ENCODE measurements at regions not wholly inside any gene's neighbourhood (a gene's known extent, or its start where the extent isn't known, plus 50 kb on each side); places are given as distances from the start of the nearest gene placed in this dataset.

- H3K4me1 ChIP-seq (ENCODE audit: control insufficient read depth, extremely low read depth, insufficient read depth, low read length) = no peaks in the 10 kb centered on the region
- no peaks in the 10 kb centered on the region for H4K20me1 ChIP-seq (replicated peaks; ENCODE audit: control insufficient read depth, extremely low read depth, insufficient read depth, low read length)
- dilution Hi-C loops (cut with MboI; ENCODE audit: extremely low pct_ligation_motif_present, low sequenced_read_pairs) (no loop called here), intact Hi-C loops (cut with micrococcal nuclease) (no loop called here)
- BruUV-seq (replicated peaks) = no TSS peak
- H3K27ac ChIP-seq (ENCODE audit: insufficient read depth, low read depth, low read length) = no peak overlapping the region
- no peak overlapping the region for H3K4me2 ChIP-seq (ENCODE audit: insufficient read depth, low read length)
- no peaks in the 10 kb centered on the region for H3K79me2 ChIP-seq (ENCODE audit: control insufficient read depth, insufficient read depth, low read length)
- no peak overlapping the region for H3K4me3 ChIP-seq (replicated peaks in 1 of 3; ENCODE audit: insufficient read depth in 1 of 3, low read depth in 1 of 3, low read length in 3 of 3)
- TF ChIP-seq POLR2AphosphoS5 (IDR thresholded peaks at IDR 0.05; ENCODE audit: insufficient read depth, low read depth, low read length) = no peak
- TF ChIP-seq FOS (IDR thresholded peaks at IDR 0.05; ENCODE audit: borderline replicate concordance, insufficient read depth, low read length) = no peak
- TF ChIP-seq MYC (IDR thresholded peaks at IDR 0.05; ENCODE audit: low read depth, low read length) = no peak
- TF ChIP-seq JUN (IDR thresholded peaks at IDR 0.05; ENCODE audit: borderline replicate concordance, insufficient read depth, insufficient read length, low read depth) = no peak
- TF ChIP-seq MAX (IDR thresholded peaks at IDR 0.05; ENCODE audit: insufficient read depth, insufficient read length) = no peak
- TF ChIP-seq GATA2 (IDR thresholded peaks at IDR 0.05; ENCODE audit: insufficient read depth, insufficient read length, low read depth, low read length) = no peak
- TF ChIP-seq CTCF (IDR thresholded peaks at IDR 0.05; ENCODE audit: extremely low read depth in 1 of 2, insufficient read depth in 1 of 2, low read depth in 1 of 2, low read length in 2 of 2) = no peak
- TF ChIP-seq EZH2 (IDR thresholded peaks at IDR 0.05; ENCODE audit: borderline replicate concordance, low read depth, low read length, severe bottlenecking) = no peak
- no peak for TF ChIP-seq POLR2A (IDR thresholded peaks at IDR 0.05; ENCODE audit: low read depth, low read length)
- H3K9me1 ChIP-seq (replicated peaks; ENCODE audit: control insufficient read depth, extremely low read depth, insufficient read depth, low read length) = no peaks in the 10 kb centered on the region
- H3K9ac ChIP-seq (replicated peaks; ENCODE audit: extremely low read depth, insufficient read depth, low read length) = no peak overlapping the region
- H3K27me3 ChIP-seq (ENCODE audit: control insufficient read depth in 2 of 2, insufficient read depth in 2 of 2, low read length in 2 of 2) = no peaks in the 10 kb centered on the region
- no peak overlapping the region for H2AFZ ChIP-seq (ENCODE audit: low read depth, low read length)
- H3K36me3 ChIP-seq (ENCODE audit: control insufficient read depth in 2 of 2, extremely low read depth in 1 of 2, insufficient read depth in 2 of 2, low read length in 2 of 2) = no peaks in the 10 kb centered on the region
- FAIRE-seq = no peak
- POLR2A ChIA-PET = no interaction called here
- CTCF ChIA-PET = no interaction called here
- no peaks in the 10 kb centered on the region for H3K9me3 ChIP-seq (replicated peaks; ENCODE audit: control insufficient read depth, insufficient read depth, low read length)
- no peak for DNase-seq (ENCODE audit: low read depth, low spot score)
Observed at GRCh38 chr12:63467951-63468350, 200.3 kb downstream of the DPY19L2 start.

Measured in endothelial cell of umbilical vein (primary cell).